Naive thymus-derived CD4-positive, alpha-beta T cell (primary cell): ENCODE measurements at regions not wholly inside any gene's neighbourhood (a gene's known extent, or its start where the extent isn't known, plus 50 kb on each side); places are given as distances from the start of the nearest gene placed in this dataset.

Source experiments
- ATAC-seq: fragments of 150-1000 bp; cut with Tn5 transposase; 2 replicates; pipeline ENCODE4 v1.10.0; 2021; ENCODE audit warnings: mild to moderate bottlenecking, moderate library complexity
- CTCF ChIA-PET: fragments of 350-600 bp; sonication (Branson Sonifier 250); formaldehyde crosslinking; loops from one replicate; lab custom pipeline; 2021; ENCODE audit warnings: antibody characterized with exemption; lab: Charles Lee
- POLR2A ChIA-PET: fragments of 350-600 bp; sonication (Branson Sonifier 250); formaldehyde crosslinking; loops from one replicate; lab custom pipeline; 2021; ENCODE audit warnings: antibody characterized with exemption, inconsistent platforms; lab: Charles Lee
- DNase-seq, 9 donors: peaks; one replicate each; pipeline versions ENCODE4 v3.0.0 to v3.0.0-alpha.2; 2020 to 2022; ENCODE audit warnings: mixed read lengths in 1 of 9
- H3K27ac ChIP-seq: one replicate; pipeline ENCODE4 v1.7.0; 2013; ENCODE audit warnings: mild to moderate bottlenecking, low read depth, low read length, moderate library complexity
- H3K27me3 ChIP-seq, 2 donors: one replicate each; pipeline ENCODE4 v1.7.0; 2013; ENCODE audit warnings: low read length in 2 of 2, mild to moderate bottlenecking in 2 of 2, moderate library complexity in 2 of 2; ENCODE audit not compliant: control insufficient read depth in 2 of 2, insufficient read depth in 2 of 2
- H3K36me3 ChIP-seq, 3 experiments: 1 replicate in 2 of 3; 2 replicates in 1 of 3; pipeline ENCODE4 v1.7.0; 2013; ENCODE audit warnings: low read length in 3 of 3, mild to moderate bottlenecking in 3 of 3, moderate library complexity in 1 of 3; ENCODE audit not compliant: insufficient read depth in 3 of 3, control insufficient read depth in 2 of 3
- H3K4me1 ChIP-seq, 2 donors: one replicate each; pipeline ENCODE4 v1.7.0; 2013; ENCODE audit warnings: low read length in 2 of 2, mild to moderate bottlenecking in 2 of 2, moderate library complexity in 1 of 2; ENCODE audit not compliant: control insufficient read depth in 2 of 2, insufficient read depth in 2 of 2
- H3K4me3 ChIP-seq: 2 replicates; pipeline ENCODE4 v1.7.0; 2013; ENCODE audit warnings: mild to moderate bottlenecking, low read length
- H3K9me3 ChIP-seq, 3 experiments: 1 replicate in 2 of 3; 2 replicates in 1 of 3; pipeline ENCODE4 v1.7.0; 2013; ENCODE audit warnings: low read length in 3 of 3; ENCODE audit not compliant: control insufficient read depth in 2 of 3
- H3K27ac Mint-ChIP-seq, 9 donors: one replicate each; pipeline ENCODE4 v1.8.0; 2020 to 2022; ENCODE audit warnings: mixed read lengths in 9 of 9, mild to moderate bottlenecking in 8 of 9, moderate library complexity in 5 of 9, inconsistent platforms in 2 of 9
- H3K27me3 Mint-ChIP-seq, 5 donors: one replicate each; pipeline ENCODE4 v1.8.0; 2021 to 2022; ENCODE audit warnings: mixed read lengths in 5 of 5, mild to moderate bottlenecking in 1 of 5
- H3K36me3 Mint-ChIP-seq, 5 donors: one replicate each; pipeline ENCODE4 v1.8.0; 2020 to 2022; ENCODE audit warnings: mixed read lengths in 5 of 5, mild to moderate bottlenecking in 3 of 5, inconsistent platforms in 1 of 5
- H3K4me1 Mint-ChIP-seq, 7 donors: one replicate each; pipeline ENCODE4 v1.8.0; 2020 to 2022; ENCODE audit warnings: mixed read lengths in 7 of 7, mild to moderate bottlenecking in 3 of 7, inconsistent platforms in 1 of 7
- H3K4me3 Mint-ChIP-seq, 10 donors: one replicate each; pipeline ENCODE4 v1.8.0; 2020 to 2022; ENCODE audit warnings: mild to moderate bottlenecking in 10 of 10, mixed read lengths in 10 of 10, moderate library complexity in 6 of 10, inconsistent platforms in 2 of 10
- H3K9me3 Mint-ChIP-seq, 11 donors: one replicate each; pipeline ENCODE4 v1.8.0; 2020 to 2022; ENCODE audit warnings: mixed read lengths in 11 of 11, mild to moderate bottlenecking in 4 of 11, inconsistent platforms in 1 of 11, moderate library complexity in 1 of 11
- intact Hi-C, 2 donors: fragments of 100-400 bp; cut with micrococcal nuclease; formaldehyde crosslinking; loops; one replicate each; pipeline ENCODE4 v1.15.1; 2023

- ATAC-seq (no peak), DNase-seq (no peak)
- Histone ChIP-seq H3K27ac (no peak overlapping the region), H3K9me3 (no peaks in the 10 kb centered on the region), H3K36me3 (no peaks in the 10 kb centered on the region), H3K4me3 (no peak overlapping the region), H3K4me1 (no peaks in the 10 kb centered on the region), H3K27me3 (no peaks in the 10 kb centered on the region)
- ChIA-PET POLR2A (interaction anchor here (0.6 kb wide), 1 partner anchor 602 kb away, joined by 5 read pairs; no protein-coding TSS in a partner anchor), CTCF (no interaction called here)
- H3K4me1 Mint-ChIP-seq: peaks cover 0 to 4% (median 0%) of the 10 kb centered on the region in 7 donors
- H3K9me3 Mint-ChIP-seq: no peaks in the 10 kb centered on the region
- no peak overlapping the region for H3K4me3 Mint-ChIP-seq
- peaks cover 0 to 7% (median 0%) of the 10 kb centered on the region in 5 donors for H3K27me3 Mint-ChIP-seq
- H3K36me3 Mint-ChIP-seq: no peaks in the 10 kb centered on the region
- intact Hi-C loops: no loop called here
- no peak overlapping the region for H3K27ac Mint-ChIP-seq
Measured at GRCh38 chr18:46314011-46314410, 209.8 kb downstream of the HAUS1 start.

- Mint-ChIP-seq H3K27ac (no peak overlapping the region), H3K4me1 (peaks cover 0 to 4% (median 0%) of the 10 kb centered on the region in 7 donors), H3K4me3 (no peak overlapping the region), H3K9me3 (no peaks in the 10 kb centered on the region), H3K36me3 (no peaks in the 10 kb centered on the region), H3K27me3 (peaks cover 0 to 7% (median 0%) of the 10 kb centered on the region in 5 donors)
- H3K4me1 ChIP-seq: no peaks in the 10 kb centered on the region
- ATAC-seq (peak; percentile 26), DNase-seq (no peak)
- H3K27ac ChIP-seq: no peak overlapping the region
- H3K27me3 ChIP-seq: no peaks in the 10 kb centered on the region
- H3K9me3 ChIP-seq: no peaks in the 10 kb centered on the region
- H3K36me3 ChIP-seq: no peaks in the 10 kb centered on the region
- H3K4me3 ChIP-seq: no peak overlapping the region
- CTCF ChIA-PET: interaction anchor here (0.7 kb wide), 1 partner anchor 231 kb away, joined by 3 read pairs; no protein-coding TSS in a partner anchor
- intact Hi-C loops: no loop called here
- POLR2A ChIA-PET: no interaction called here
Measured at GRCh38 chr18:46315161-46315560, 211.0 kb downstream of the HAUS1 start.

DNA sequence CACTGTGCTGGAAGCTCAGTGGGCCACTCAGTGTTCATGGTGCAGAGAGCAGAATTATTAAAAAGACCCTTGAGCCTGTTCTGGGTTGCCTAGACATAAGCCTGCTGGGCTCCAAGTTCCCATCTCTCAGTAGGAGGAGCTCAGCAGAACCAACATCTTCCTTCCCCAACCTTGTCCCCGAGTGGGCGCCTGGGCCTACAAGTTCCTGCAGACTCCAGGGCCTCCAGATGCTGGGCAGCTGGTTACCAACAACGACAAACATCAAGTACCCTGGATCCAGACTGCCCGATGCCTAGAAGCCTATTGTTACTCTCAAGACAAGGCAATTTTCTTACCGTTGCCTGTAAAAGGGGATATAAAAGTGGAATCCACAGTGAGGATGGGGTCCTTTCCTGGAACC is 214.2 kb downstream of the HAUS1 start:
- intact Hi-C loops: no loop called here
- Histone ChIP-seq H3K4me1 (no peaks in the 10 kb centered on the region), H3K27ac (no peak overlapping the region), H3K27me3 (no peaks in the 10 kb centered on the region), H3K9me3 (no peaks in the 10 kb centered on the region), H3K4me3 (no peak overlapping the region), H3K36me3 (no peaks in the 10 kb centered on the region)
- POLR2A ChIA-PET: no interaction called here
- no peak overlapping the region for H3K4me3 Mint-ChIP-seq
- CTCF ChIA-PET: no interaction called here
- ATAC-seq (no peak), DNase-seq (no peak)
- no peaks in the 10 kb centered on the region for H3K36me3 Mint-ChIP-seq
- peaks cover 0 to 8% (median 0%) of the 10 kb centered on the region in 7 donors for H3K4me1 Mint-ChIP-seq
- H3K27ac Mint-ChIP-seq: no peak overlapping the region
- peaks cover 0 to 6% (median 0%) of the 10 kb centered on the region in 5 donors for H3K27me3 Mint-ChIP-seq
- no peaks in the 10 kb centered on the region for H3K9me3 Mint-ChIP-seq

- intact Hi-C loops: no loop called here
- Mint-ChIP-seq H3K4me3 (no peak overlapping the region), H3K27me3 (peaks cover 0 to 6% (median 0%) of the 10 kb centered on the region in 5 donors), H3K27ac (no peak overlapping the region), H3K36me3 (no peaks in the 10 kb centered on the region), H3K9me3 (no peaks in the 10 kb centered on the region), H3K4me1 (peaks cover 0 to 11% (median 0%) of the 10 kb centered on the region in 7 donors)
- ChIA-PET CTCF (no interaction called here), POLR2A (no interaction called here)
- ATAC-seq (no peak), DNase-seq (no peak)
- Histone ChIP-seq H3K27ac (no peak overlapping the region), H3K4me3 (no peak overlapping the region), H3K4me1 (peaks cover 0 to 2% of the 10 kb centered on the region in 2 donors), H3K9me3 (no peaks in the 10 kb centered on the region), H3K27me3 (no peaks in the 10 kb centered on the region), H3K36me3 (no peaks in the 10 kb centered on the region)
Measured at GRCh38 chr18:46319783-46320182, 215.6 kb downstream of the HAUS1 start.

DNA sequence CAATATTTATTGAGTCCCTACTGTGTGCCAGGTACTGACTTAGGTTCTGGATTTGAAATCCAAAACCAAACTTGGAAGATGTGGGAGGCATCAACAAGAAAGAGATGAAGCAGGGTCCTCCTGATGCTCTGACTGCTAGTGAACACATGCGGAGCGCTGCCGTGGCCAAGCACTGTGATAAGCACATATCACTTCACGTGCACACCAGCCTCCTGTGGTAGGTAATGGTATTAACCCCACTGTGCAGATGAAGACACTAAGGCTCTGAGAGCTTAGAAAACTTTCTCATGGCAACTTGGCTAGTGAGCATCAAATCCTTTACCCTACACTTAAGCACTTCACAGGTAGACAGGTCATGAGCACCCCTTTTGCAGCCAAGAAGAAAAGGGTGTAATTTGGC is 216.1 kb downstream of the HAUS1 start:
- Mint-ChIP-seq H3K27ac (no peak overlapping the region), H3K4me1 (peaks cover 0 to 8% (median 0%) of the 10 kb centered on the region in 7 donors), H3K36me3 (no peaks in the 10 kb centered on the region), H3K27me3 (peaks cover 0 to 6% (median 0%) of the 10 kb centered on the region in 5 donors), H3K4me3 (no peak overlapping the region), H3K9me3 (no peaks in the 10 kb centered on the region)
- peaks cover 0 to 2% of the 10 kb centered on the region in 2 donors for H3K4me1 ChIP-seq
- no peaks in the 10 kb centered on the region for H3K9me3 ChIP-seq
- no peak overlapping the region for H3K4me3 ChIP-seq
- no peak for DNase-seq
- no peak overlapping the region for H3K27ac ChIP-seq
- ChIA-PET CTCF (no interaction called here), POLR2A (no interaction called here)
- no peak for ATAC-seq
- intact Hi-C loops: no loop called here
- no peaks in the 10 kb centered on the region for H3K36me3 ChIP-seq
- H3K27me3 ChIP-seq: no peaks in the 10 kb centered on the region

- CTCF ChIA-PET: no interaction called here
- Mint-ChIP-seq H3K4me3 (no peak overlapping the region), H3K36me3 (no peaks in the 10 kb centered on the region), H3K27me3 (peaks cover 0 to 10% (median 0%) of the 10 kb centered on the region in 5 donors), H3K9me3 (no peaks in the 10 kb centered on the region), H3K4me1 (peaks cover 0 to 8% (median 0%) of the 10 kb centered on the region in 7 donors), H3K27ac (no peak overlapping the region)
- H3K27me3 ChIP-seq: no peaks in the 10 kb centered on the region
- ATAC-seq (no peak), DNase-seq (no peak)
- H3K27ac ChIP-seq: no peak overlapping the region
- H3K4me1 ChIP-seq: peaks cover 0 to 2% of the 10 kb centered on the region in 2 donors
- intact Hi-C loops: no loop called here
- no peaks in the 10 kb centered on the region for H3K36me3 ChIP-seq
- H3K9me3 ChIP-seq: no peaks in the 10 kb centered on the region
- H3K4me3 ChIP-seq: no peak overlapping the region
- POLR2A ChIA-PET: no interaction called here
Measured at GRCh38 chr18:46320928-46321711, 216.9 kb downstream of the HAUS1 start.

DNA sequence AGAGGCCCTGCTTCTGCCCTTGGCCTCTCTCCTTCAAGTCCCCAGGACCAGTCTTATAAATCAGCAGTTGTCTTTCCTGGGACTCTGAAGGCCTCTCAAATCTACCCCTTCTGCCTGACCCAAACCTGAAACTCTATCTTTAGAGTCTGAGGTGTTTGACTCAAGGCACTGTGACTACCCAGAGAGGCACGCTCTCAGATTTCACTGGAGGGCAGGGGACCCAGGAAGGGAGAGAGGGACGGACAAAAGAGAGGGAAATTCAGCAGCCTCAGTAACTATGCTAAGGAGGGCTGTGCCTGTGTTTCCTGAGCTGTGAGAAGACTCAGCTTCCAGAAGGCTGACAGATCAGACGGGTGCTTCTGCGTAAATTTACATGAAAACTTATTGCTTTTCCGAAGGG is 217.8 kb downstream of the HAUS1 start:
- Mint-ChIP-seq H3K27ac (no peak overlapping the region), H3K4me1 (peaks cover 0 to 8% (median 0%) of the 10 kb centered on the region in 7 donors), H3K9me3 (no peaks in the 10 kb centered on the region), H3K4me3 (no peak overlapping the region), H3K27me3 (peaks cover 0 to 9% (median 0%) of the 10 kb centered on the region in 5 donors), H3K36me3 (no peaks in the 10 kb centered on the region)
- no peaks in the 10 kb centered on the region for H3K27me3 ChIP-seq
- ChIA-PET POLR2A (no interaction called here), CTCF (no interaction called here)
- no peak overlapping the region for H3K27ac ChIP-seq
- no peaks in the 10 kb centered on the region for H3K36me3 ChIP-seq
- no peaks in the 10 kb centered on the region for H3K9me3 ChIP-seq
- no peak for ATAC-seq
- intact Hi-C loops: no loop called here
- H3K4me3 ChIP-seq: no peak overlapping the region
- DNase-seq: no peak
- peaks cover 0 to 2% of the 10 kb centered on the region in 2 donors for H3K4me1 ChIP-seq
